DND-41 (cell line): ENCODE measurements at regions not wholly inside any gene's neighbourhood (a gene's known extent, or its start where the extent isn't known, plus 50 kb on each side); places are given as distances from the start of the nearest gene placed in this dataset.

Experiments
- CTCF ChIP-seq: IDR thresholded peaks from 2 replicates; pipeline ENCODE4 v1.5.1; 2012; ENCODE audit warnings: borderline replicate concordance, low read length, moderate library complexity, mild to moderate bottlenecking; ENCODE audit not compliant: poor library complexity, severe bottlenecking; ENCODE audit errors: extremely low read depth
- EZH2 ChIP-seq: IDR thresholded peaks from 3 replicates; pipeline ENCODE4 v1.6.1; 2012; ENCODE audit warnings: borderline replicate concordance, low read depth, mild to moderate bottlenecking, moderate library complexity, low read length, inconsistent platforms; ENCODE audit not compliant: severe bottlenecking

GRCh38 chr4:97016186-97016907 is 1126.9 kb downstream of the STPG2 start:
- TF ChIP-seq CTCF (no peak), EZH2 (no peak)
